ENCODE measurements at regions not wholly inside any gene's neighbourhood (a gene's known extent, or its start where the extent isn't known, plus 50 kb on each side); places are given as distances from the start of the nearest gene placed in this dataset.

GRCh38 chr13:22644941-22645340 lies 535.8 kb upstream of the SGCG start:
- no peaks in the 10 kb centered on the region for H3K4me1 ChIP-seq (ENCODE audit: insufficient read depth, low read length)
- no peak overlapping the region for H3K9ac ChIP-seq (ENCODE audit: extremely low read depth, insufficient read length, low read length)
- H4K20me1 ChIP-seq (ENCODE audit: control insufficient read depth, insufficient read depth, insufficient read length) = no peaks in the 10 kb centered on the region
- H3K23me2 ChIP-seq (ENCODE audit: insufficient read length, low read depth, low read length, poor library complexity, severe bottlenecking) = no peaks in the 10 kb centered on the region
- no peak overlapping the region for H2BK12ac ChIP-seq (ENCODE audit: insufficient read length, low read depth, low read length)
- no peak for TF ChIP-seq CTCF (conservative IDR thresholded peaks at IDR 0.05)
- H3T11ph ChIP-seq (ENCODE audit: low read length) = no peak overlapping the region
- H2BK120ac ChIP-seq (ENCODE audit: low read depth, low read length, poor library complexity, severe bottlenecking) = no peak overlapping the region
- no peak overlapping the region for H3K4ac ChIP-seq (ENCODE audit: low read depth, low read length)
- H2AFZ ChIP-seq (ENCODE audit: low read length) = no peak overlapping the region
- H3K18ac ChIP-seq (ENCODE audit: insufficient read length, low read depth, low read length) = no peak overlapping the region
- H3K27me3 Mint-ChIP-seq (ENCODE audit: low read depth) = no peaks in the 10 kb centered on the region
- H3K4me1 Mint-ChIP-seq = peaks cover 2 to 7% of the 10 kb centered on the region in 2 experiments
- H3K4me2 ChIP-seq (ENCODE audit: insufficient read depth, insufficient read length, low read length) = no peak overlapping the region
- no peaks in the 10 kb centered on the region; a peak in 1 of 5 replicates for H3K9me3 Mint-ChIP-seq
- no peak for DNase-seq
- no peak overlapping the region for H3K4me3 Mint-ChIP-seq
- no peaks in the 10 kb centered on the region for H3K79me1 ChIP-seq (ENCODE audit: insufficient read depth, low read depth, low read length, poor library complexity, severe bottlenecking)
- no peak overlapping the region for H3K56ac ChIP-seq (ENCODE audit: insufficient read length, low read depth, low read length)
- no peak overlapping the region for H2AK5ac ChIP-seq (ENCODE audit: insufficient read length, low read length)
- no peak overlapping the region for H3K23ac ChIP-seq (ENCODE audit: insufficient read length, low read depth, low read length)
- no peak overlapping the region for H4K91ac ChIP-seq (ENCODE audit: insufficient read length, low read depth, low read length)
- no peak overlapping the region for H2BK5ac ChIP-seq (ENCODE audit: insufficient read length, low read length)
- H3K36me3 Mint-ChIP-seq (ENCODE audit: insufficient read depth in 1 of 3, low read depth in 3 of 3) = no peaks in the 10 kb centered on the region
- H3K27ac ChIP-seq (ENCODE audit: insufficient read length, low read depth, low read length) = no peak overlapping the region
- no peak overlapping the region for H2BK15ac ChIP-seq (ENCODE audit: low read depth, low read length)
- H2BK20ac ChIP-seq (ENCODE audit: low read depth, low read length, poor library complexity, severe bottlenecking) = no peak overlapping the region
- H3K27me3 ChIP-seq (ENCODE audit: insufficient read depth, low read length) = no peaks in the 10 kb centered on the region
- no peak overlapping the region for H3K27ac Mint-ChIP-seq
- H4K8ac ChIP-seq (replicated peaks; ENCODE audit: insufficient read length, low read depth, low read length) = no peak overlapping the region
- no peaks in the 10 kb centered on the region for H3K9me3 ChIP-seq (ENCODE audit: control insufficient read depth, low read depth, low read length)
- H3K79me2 ChIP-seq (ENCODE audit: insufficient read depth, low read length) = no peaks in the 10 kb centered on the region
- H4K5ac ChIP-seq (ENCODE audit: insufficient read length, low read depth, low read length) = no peak overlapping the region
- no CpG with 5 or more reads among the region's 4 CpGs for WGBS (ENCODE audit: extremely low coverage, insufficient read length, low lambda C conversion rate)
- H3K14ac ChIP-seq (ENCODE audit: insufficient read depth, low read length) = no peak overlapping the region
